ENCODE measurements at regions not wholly inside any gene's neighbourhood (a gene's known extent, or its start where the extent isn't known, plus 50 kb on each side); places are given as distances from the start of the nearest gene placed in this dataset.

DNA sequence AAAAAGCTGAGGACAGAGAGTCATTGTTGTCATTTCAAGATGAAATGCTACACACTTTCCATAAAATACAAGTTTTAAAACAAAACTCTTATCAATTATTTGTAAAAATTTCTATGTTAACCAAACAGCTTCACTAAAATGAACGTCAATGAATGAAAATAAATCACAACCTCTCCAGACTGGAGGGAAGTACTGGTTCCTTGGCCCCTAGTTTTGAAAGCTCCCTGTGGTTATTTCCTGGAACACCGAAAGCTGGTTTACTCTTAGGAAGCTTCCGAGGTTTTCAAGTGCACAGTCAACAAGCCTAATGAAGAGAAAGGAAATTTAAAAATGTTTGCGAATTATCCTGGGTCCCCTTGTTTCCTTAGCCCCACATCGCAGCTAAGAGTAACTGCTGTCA, 191.1 kb upstream of the TTC29 start:
- TF ChIP-seq, protein P1, sequence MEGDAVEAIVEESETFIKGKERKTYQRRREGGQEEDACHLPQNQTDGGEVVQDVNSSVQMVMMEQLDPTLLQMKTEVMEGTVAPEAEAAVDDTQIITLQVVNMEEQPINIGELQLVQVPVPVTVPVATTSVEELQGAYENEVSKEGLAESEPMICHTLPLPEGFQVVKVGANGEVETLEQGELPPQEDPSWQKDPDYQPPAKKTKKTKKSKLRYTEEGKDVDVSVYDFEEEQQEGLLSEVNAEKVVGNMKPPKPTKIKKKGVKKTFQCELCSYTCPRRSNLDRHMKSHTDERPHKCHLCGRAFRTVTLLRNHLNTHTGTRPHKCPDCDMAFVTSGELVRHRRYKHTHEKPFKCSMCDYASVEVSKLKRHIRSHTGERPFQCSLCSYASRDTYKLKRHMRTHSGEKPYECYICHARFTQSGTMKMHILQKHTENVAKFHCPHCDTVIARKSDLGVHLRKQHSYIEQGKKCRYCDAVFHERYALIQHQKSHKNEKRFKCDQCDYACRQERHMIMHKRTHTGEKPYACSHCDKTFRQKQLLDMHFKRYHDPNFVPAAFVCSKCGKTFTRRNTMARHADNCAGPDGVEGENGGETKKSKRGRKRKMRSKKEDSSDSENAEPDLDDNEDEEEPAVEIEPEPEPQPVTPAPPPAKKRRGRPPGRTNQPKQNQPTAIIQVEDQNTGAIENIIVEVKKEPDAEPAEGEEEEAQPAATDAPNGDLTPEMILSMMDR (IDR thresholded peaks at IDR 0.05): no peak
- TF ChIP-seq POLR2A (IDR thresholded peaks at IDR 0.05): no peak
